Activated naive CD8-positive, alpha-beta T cell treated with anti-CD3 and anti-CD28 coated beads, Interleukin-2, amount 50 U/mL, for 16 hours (primary cell): ENCODE measurements at regions not wholly inside any gene's neighbourhood (a gene's known extent, or its start where the extent isn't known, plus 50 kb on each side); places are given as distances from the start of the nearest gene placed in this dataset.

Source experiments
- DNase-seq: peaks from one replicate; pipeline ENCODE4 v3.0.0-alpha.2; 2020; ENCODE audit warnings: low read depth, low spot score

- no peak for DNase-seq
Observed at GRCh38 chr3:41140242-41140641, 59.1 kb upstream of the CTNNB1 start.

GRCh38 chr3:41141433-41142167 is 57.7 kb upstream of the CTNNB1 start:
- no peak for DNase-seq

GRCh38 chr3:41143421-41144031 is 55.8 kb upstream of the CTNNB1 start:
- no peak for DNase-seq

GRCh38 chr3:41144631-41145030 is 54.7 kb upstream of the CTNNB1 start:
- no peak for DNase-seq

GRCh38 chr3:41148478-41148877 is 50.8 kb upstream of the CTNNB1 start:
- no peak for DNase-seq

GRCh38 chr3:41148901-41149300 is 50.4 kb upstream of the CTNNB1 start:
- no peak for DNase-seq
